Activated T-cell treated with anti-CD3 and anti-CD28 coated beads, Interleukin-2, amount 50 U/mL, for 4 hours (primary cell): ENCODE measurements at regions not wholly inside any gene's neighbourhood (a gene's known extent, or its start where the extent isn't known, plus 50 kb on each side); places are given as distances from the start of the nearest gene placed in this dataset.
A peak's percentile ranks its signal among the peaks of the same experiment; 100 is the strongest.

ENCODE experiments used
- ATAC-seq, 2 donors: fragments of 200-7000 bp; cut with Tn5 transposase; one replicate each; pipeline ENCODE4 v1.10.0; 2021
- DNase-seq: peaks from one replicate; pipeline ENCODE4 v3.0.0-alpha.2; 2020
- H3K27me3 Mint-ChIP-seq: one replicate; pipeline ENCODE4 v1.8.0; 2021; ENCODE audit warnings: low read depth, mixed read lengths
- H3K36me3 Mint-ChIP-seq: one replicate; pipeline ENCODE4 v1.8.0; 2022; ENCODE audit warnings: mixed read lengths; ENCODE audit not compliant: insufficient read depth
- H3K4me1 Mint-ChIP-seq: one replicate; pipeline ENCODE4 v1.8.0; 2021; ENCODE audit warnings: low read depth, mixed read lengths
- H3K4me3 Mint-ChIP-seq: one replicate; pipeline ENCODE4 v1.8.0; 2021; ENCODE audit warnings: mild to moderate bottlenecking, moderate library complexity, mixed read lengths
- H3K9me3 Mint-ChIP-seq: one replicate; pipeline ENCODE4 v1.8.0; 2021; ENCODE audit warnings: mixed read lengths

DNA sequence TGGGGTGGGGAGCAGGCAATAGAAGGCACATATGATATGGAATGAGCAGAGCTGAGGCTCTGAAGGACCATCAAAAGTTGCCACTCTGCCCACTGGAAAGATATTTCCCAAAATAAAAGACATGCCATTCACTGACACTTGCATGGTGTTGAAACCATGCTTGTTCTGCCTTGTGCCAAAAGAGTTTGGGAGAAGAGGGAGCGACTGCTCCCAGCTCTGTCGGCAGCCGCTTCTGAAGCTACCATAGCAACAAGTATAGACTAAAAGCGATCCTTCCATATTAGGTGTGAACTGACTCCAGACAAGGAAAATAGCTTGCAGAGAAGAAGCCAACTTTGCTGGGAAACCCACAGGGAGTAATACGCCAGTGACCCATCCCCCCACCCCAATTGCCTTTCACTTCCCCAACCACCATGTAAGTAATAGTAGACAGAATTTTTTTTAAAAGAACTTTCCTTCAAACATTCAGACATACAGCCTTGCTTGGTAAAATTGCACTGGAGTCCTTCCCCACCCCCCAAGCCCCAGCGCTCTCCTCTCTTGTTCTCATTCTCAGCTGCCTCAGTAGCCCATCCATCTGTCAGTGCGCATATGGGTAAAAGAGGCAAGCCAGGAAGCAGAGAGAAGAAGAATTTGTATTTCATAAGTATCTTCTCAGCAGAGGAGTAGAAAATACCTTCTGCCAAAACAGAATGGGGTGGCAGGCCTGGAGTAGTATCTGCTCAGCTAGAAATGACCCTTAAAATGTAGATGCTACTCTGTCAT lies 263.7 kb downstream of the OMA1 start:
- H3K4me3 Mint-ChIP-seq: no peak overlapping the region
- no peaks in the 10 kb centered on the region for H3K4me1 Mint-ChIP-seq
- no peaks in the 10 kb centered on the region for H3K9me3 Mint-ChIP-seq
- no peaks in the 10 kb centered on the region for H3K27me3 Mint-ChIP-seq
- DNase-seq: no peak
- ATAC-seq: no peak
- no peaks in the 10 kb centered on the region for H3K36me3 Mint-ChIP-seq

DNA sequence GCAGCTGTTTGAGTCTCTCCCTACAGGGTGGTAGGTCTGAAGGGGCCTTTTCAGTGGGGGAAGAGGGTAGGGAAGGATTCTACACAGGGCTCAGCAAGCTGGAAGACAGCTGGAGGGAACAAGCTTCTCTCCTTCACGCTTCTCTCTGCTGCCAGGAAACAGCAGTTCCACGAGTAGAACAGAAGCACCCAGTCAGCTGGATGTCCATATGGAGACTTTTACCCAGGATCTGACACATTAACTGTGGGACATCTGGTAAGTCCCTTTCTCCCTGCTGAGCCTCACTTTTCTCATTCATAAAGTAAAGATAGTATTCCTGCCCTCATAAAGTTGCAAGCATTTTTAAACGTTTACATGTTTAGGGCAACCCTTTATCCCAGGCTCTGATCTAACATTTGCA lies 280.3 kb downstream of the OMA1 start:
- Mint-ChIP-seq H3K4me3 (no peak overlapping the region), H3K9me3 (no peaks in the 10 kb centered on the region), H3K36me3 (no peaks in the 10 kb centered on the region)

DNA sequence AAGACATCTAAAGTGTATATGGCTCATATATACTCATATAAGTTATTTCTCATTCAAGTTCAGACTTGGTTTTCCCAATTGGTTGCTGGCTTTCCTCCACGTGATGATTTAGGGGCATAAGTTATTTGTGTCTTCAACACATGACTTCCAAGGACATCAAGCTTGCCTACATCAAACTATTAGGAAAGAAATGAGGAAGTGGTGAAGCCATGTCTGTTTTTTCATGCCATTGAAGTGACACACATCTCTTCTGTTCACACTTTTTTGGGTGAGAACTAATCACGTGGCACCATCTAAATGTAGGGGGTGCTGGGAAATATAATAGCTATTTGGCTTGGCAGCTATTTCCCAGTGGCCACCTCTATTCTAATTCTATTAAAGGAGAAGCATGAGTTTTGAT lies 282.1 kb downstream of the OMA1 start:
- Mint-ChIP-seq H3K4me3 (no peak overlapping the region), H3K36me3 (no peaks in the 10 kb centered on the region), H3K27me3 (no peaks in the 10 kb centered on the region), H3K4me1 (no peaks in the 10 kb centered on the region), H3K9me3 (no peaks in the 10 kb centered on the region)
- no peak for DNase-seq
- ATAC-seq: no peak

More for the DNA sequence above, 280.3 kb downstream of the OMA1 start:
- Mint-ChIP-seq H3K4me1 (no peaks in the 10 kb centered on the region), H3K27me3 (no peaks in the 10 kb centered on the region)
- ATAC-seq (no peak), DNase-seq (no peak)

DNA sequence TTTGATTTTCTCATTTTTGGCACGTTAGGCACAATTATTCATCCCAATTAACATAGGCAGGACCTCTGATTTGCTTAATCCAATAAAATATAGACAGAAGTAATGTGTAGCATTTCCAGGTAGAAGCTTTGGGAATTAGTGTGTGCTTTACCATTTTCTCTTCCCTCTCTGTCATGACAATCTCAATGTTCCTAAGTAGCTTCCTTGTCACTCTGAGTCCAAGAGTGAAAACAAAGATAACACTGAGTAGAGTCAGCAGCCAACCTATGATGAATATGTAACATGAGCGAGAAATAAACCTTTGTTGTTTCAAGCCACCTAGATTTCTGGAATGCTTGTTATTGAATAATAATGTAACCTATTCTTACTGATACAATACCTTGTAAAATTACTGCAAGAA lies 283.8 kb downstream of the OMA1 start:
- Mint-ChIP-seq H3K4me1 (no peaks in the 10 kb centered on the region), H3K27me3 (no peaks in the 10 kb centered on the region), H3K36me3 (no peaks in the 10 kb centered on the region), H3K4me3 (no peak overlapping the region), H3K9me3 (no peaks in the 10 kb centered on the region)
- DNase-seq (no peak), ATAC-seq (no peak)

DNA sequence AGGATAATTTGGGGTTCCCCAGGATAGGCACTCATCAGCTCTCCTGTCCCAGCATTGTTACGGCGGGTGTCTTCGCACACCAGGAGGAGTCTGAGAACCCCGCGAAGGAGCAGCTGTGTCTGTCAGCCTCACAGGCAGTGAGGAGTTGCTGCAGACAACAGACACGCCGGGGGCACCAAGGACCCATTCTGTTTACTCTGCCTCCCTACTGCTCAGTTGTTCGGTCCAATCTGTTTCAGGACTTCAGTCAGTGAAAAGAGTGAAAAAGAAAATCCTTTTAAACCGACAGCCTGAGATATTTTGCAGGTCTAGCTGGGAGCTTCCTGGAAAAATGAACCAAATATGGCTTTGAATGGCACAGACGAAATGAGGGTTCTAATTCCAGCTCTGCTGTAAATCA lies 288.4 kb downstream of the OMA1 start:
- H3K27me3 Mint-ChIP-seq: no peaks in the 10 kb centered on the region
- ATAC-seq (no peak), DNase-seq (no peak)
- H3K4me1 Mint-ChIP-seq: no peaks in the 10 kb centered on the region
- H3K9me3 Mint-ChIP-seq: peaks cover 4% of the 10 kb centered on the region
- no peaks in the 10 kb centered on the region for H3K36me3 Mint-ChIP-seq
- H3K4me3 Mint-ChIP-seq: no peak overlapping the region

DNA sequence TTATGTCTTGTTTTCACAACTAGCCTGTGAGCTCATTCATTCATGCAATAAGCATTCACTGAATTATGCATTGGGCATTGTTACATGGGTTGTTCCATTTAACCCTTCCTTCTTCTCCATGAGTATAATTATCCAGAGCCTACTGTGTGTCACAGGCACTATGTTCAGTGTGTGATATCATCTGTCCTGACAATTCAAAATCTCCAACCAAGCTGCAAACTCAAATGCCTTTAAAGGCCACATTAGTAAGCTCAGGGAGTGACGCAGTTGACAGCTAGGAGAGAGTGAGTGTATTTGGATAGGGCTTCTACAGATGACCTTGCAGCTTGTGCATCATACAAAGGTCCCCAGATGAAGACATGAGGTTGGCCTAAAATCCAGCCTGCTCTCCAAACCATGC lies 289.5 kb downstream of the OMA1 start:
- no peaks in the 10 kb centered on the region for H3K27me3 Mint-ChIP-seq
- no peaks in the 10 kb centered on the region for H3K4me1 Mint-ChIP-seq
- ATAC-seq (no peak), DNase-seq (no peak)
- peaks cover 4% of the 10 kb centered on the region for H3K9me3 Mint-ChIP-seq
- no peak overlapping the region for H3K4me3 Mint-ChIP-seq
- no peaks in the 10 kb centered on the region for H3K36me3 Mint-ChIP-seq

DNA sequence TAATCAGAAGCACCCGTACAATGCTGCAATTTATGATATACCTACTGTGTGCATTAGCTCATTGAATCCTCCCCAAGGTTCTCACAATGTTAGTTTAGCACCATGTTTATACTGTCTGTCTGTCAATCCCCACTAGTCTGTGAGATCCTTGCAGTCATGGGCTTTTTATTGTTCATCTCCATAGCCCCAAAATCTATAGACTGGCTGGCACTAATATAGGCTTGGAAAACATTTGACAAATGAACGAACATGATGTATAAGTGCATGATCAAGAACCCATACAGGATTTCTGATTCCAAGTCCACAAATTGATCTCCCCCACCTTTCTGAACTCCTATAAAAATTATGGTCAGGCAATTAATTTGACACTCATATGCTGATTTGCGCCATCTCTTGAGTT lies 290.0 kb downstream of the OMA1 start:
- peaks cover 1% of the 10 kb centered on the region for H3K27me3 Mint-ChIP-seq
- H3K9me3 Mint-ChIP-seq: peaks cover 4% of the 10 kb centered on the region
- no peak overlapping the region for H3K4me3 Mint-ChIP-seq
- DNase-seq: no peak
- H3K4me1 Mint-ChIP-seq: no peaks in the 10 kb centered on the region
- no peaks in the 10 kb centered on the region for H3K36me3 Mint-ChIP-seq
- ATAC-seq: no peak

DNA sequence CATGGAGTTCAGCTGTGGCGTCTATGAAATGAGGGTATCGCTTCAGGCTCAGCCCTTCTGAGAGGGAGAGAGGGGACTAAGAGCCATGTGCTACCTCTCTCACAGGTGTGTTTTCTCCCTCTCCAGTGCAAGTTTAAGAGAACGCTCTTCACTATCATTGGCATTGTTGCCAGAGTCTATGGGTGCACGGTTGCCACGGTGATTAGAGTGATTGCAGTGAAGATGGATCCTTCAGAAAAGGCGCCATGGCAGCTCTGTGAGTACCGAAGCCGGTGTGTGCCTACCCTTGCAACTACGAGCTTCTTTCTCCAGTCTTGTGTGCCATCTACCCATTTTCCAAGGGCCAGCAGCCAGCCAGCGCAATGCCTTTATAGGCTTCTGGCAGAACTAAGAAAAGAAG lies 290.5 kb downstream of the OMA1 start:
- Mint-ChIP-seq H3K9me3 (peaks cover 4% of the 10 kb centered on the region), H3K4me1 (no peaks in the 10 kb centered on the region), H3K36me3 (no peaks in the 10 kb centered on the region), H3K27me3 (peaks cover 6% of the 10 kb centered on the region), H3K4me3 (no peak overlapping the region)
- DNase-seq (no peak), ATAC-seq (no peak)

DNA sequence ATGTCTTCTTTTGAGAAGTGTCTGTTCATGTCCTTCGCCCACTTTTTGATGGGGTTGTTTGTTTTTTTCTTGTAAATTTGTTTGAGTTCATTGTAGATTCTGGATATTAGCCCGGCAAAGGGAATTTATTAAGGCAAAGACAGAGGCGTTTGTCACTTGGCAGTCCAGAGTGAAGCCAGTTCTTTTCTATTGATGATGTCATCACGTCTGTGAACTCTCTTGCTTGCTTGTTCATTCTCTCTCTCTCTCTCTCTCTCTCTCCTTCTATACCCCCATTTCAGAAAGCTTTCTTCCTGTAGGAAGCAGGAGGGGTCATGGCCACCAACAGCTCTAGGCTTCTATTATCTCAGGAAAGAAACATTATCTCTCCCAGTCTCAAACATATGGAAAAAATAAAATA lies 291.3 kb downstream of the OMA1 start:
- no peak overlapping the region for H3K4me3 Mint-ChIP-seq
- no peak for DNase-seq
- H3K9me3 Mint-ChIP-seq: peaks cover 4% of the 10 kb centered on the region
- H3K4me1 Mint-ChIP-seq: peaks cover 1% of the 10 kb centered on the region
- peaks cover 15% of the 10 kb centered on the region for H3K27me3 Mint-ChIP-seq
- ATAC-seq: no peak
- H3K36me3 Mint-ChIP-seq: no peaks in the 10 kb centered on the region

DNA sequence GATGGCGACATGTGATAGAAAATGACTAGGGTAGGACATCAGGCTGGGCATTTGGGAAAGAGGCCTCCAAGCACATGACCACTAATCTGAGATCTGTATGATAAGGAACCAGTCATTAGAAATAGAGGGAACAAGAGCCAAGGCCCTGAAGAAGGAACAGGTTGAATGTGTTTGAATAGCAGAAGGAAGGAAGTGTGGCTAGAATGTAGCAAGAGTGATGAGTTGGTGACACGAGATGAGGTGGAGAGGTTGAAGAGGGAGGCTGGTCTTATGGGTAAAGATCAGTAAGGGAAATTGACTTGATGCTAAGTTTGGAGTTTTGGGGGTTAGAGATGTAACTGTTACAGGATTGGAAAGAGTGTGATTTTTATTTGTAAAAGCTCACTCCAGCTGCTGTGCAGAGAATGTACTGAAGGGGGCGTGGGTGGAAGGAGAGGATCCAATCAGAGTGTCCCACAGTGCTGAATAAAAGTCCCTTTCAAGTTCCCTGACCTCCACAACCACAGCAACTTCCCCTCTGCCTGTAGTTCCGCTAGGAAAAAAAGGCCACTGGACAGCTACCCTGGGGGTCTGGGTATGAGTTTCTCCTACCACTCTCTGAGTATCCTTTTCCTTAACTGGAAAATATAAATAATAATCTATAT lies 295.0 kb downstream of the OMA1 start:
- Mint-ChIP-seq H3K27me3 (peaks cover 37% of the 10 kb centered on the region), H3K4me3 (no peak overlapping the region), H3K36me3 (no peaks in the 10 kb centered on the region), H3K9me3 (peaks cover 4% of the 10 kb centered on the region), H3K4me1 (peaks cover 6% of the 10 kb centered on the region)
- ATAC-seq (no peak), DNase-seq (no peak)

DNA sequence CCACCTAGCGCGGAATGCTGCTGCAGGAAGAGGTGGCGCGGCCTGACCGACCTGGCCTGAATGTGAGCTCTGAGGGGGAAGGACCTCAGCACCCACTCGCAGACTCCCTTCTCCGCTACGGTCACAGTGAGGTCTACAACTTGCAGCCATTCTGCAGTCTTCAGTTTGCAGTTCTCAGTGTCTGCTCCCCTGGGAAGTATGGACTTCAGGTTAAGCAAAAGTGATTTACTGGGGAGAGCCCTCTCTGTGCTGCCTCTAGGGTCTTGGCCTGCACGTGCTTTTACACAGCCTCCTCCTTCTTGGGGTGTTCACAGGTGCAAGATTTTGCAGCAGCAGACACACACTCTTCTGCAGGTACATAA lies 296.0 kb downstream of the OMA1 start:
- Mint-ChIP-seq H3K27me3 (peaks cover 40% of the 10 kb centered on the region), H3K9me3 (peaks cover 4% of the 10 kb centered on the region), H3K36me3 (no peaks in the 10 kb centered on the region), H3K4me3 (no peak overlapping the region), H3K4me1 (peaks cover 6% of the 10 kb centered on the region)
- no peak for DNase-seq
- ATAC-seq: peak in 1 of 2 donors; percentile 24

DNA sequence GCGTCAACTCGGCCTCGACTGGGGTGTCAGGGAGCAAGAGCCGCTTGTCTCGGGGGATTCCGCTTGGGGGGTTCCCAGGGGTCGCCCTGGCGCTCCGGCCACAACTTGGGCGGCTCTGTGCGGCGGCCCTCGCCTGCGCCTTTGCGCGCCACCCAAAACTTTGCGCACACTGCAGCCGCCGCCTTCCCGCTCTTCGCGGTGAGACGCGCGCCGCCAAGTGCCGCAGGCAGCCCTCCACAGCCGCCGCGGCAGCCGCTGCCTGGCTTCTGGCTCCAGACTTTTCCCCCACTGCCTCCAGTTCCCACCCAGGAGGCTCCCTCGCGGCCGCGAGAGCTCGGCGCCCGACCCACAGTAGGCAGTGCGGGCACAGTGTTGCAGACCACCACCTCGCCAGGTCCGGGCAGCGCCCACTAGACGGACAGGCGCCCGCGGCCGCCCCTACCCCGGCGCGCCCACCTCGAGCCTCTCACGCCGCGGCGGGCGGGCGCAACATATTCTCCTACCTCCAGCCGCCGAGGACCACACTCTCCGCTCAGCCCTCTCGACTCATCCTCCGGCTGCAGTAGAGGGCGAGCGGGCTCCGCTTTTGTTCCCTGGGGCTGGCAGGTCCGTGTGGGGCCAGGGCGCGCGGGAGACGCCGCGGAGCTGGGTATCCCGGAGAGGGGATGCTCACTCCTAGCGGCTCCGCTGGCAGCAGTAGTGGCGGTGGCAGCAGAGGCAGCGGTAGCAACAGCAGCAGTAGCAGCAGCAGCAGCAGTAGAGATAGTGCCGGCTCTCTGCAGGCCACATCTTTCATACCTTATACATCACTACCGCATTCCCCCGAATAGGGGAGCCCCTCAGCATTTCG lies 296.6 kb downstream of the OMA1 start:
- H3K27me3 Mint-ChIP-seq: peaks cover 40% of the 10 kb centered on the region
- peak; percentile 43 to 63 for ATAC-seq
- H3K9me3 Mint-ChIP-seq: no peaks in the 10 kb centered on the region
- no peak for DNase-seq
- H3K36me3 Mint-ChIP-seq: no peaks in the 10 kb centered on the region
- H3K4me3 Mint-ChIP-seq: no peak overlapping the region
- H3K4me1 Mint-ChIP-seq: peaks cover 6% of the 10 kb centered on the region

DNA sequence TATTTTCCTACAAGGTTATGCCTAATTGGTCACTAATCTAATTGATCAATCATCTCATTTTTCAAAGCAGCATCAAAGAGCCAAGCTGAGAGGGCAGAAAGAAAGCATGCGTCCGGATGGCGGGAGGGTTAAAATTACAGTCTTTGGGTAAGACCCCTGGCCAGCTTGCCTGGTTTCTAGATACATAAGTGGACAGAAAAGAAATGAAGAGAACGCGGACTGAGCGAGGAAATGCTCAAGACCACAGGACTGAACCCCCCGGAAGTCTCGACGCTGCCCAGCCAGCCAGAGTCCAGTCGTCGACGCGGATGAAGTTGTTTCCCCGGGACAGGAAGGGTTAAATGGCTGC lies 297.2 kb downstream of the OMA1 start:
- no peak overlapping the region for H3K4me3 Mint-ChIP-seq
- no peaks in the 10 kb centered on the region for H3K9me3 Mint-ChIP-seq
- DNase-seq (no peak), ATAC-seq (no peak)
- peaks cover 6% of the 10 kb centered on the region for H3K4me1 Mint-ChIP-seq
- H3K27me3 Mint-ChIP-seq: peaks cover 40% of the 10 kb centered on the region
- H3K36me3 Mint-ChIP-seq: no peaks in the 10 kb centered on the region

DNA sequence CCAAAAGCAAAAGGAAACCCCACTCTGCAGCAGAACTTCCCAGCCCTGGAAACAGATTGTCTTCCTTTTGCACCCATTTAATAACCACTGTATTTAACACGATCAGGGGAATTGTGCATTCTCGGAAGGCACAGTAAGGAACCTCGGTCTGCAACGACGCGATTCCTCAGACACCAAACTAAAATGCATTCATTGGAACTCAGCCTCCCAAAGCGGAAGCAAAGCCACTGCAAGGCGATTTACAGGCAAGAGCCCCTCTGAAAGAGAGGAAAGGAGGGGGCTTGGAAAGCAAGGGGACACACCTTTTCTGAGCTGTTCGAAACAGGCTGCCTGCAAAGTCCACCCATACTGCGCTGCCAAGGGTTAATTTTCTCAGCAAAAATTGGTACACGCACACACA lies 297.7 kb downstream of the OMA1 start:
- Mint-ChIP-seq H3K27me3 (peaks cover 40% of the 10 kb centered on the region), H3K4me1 (peaks cover 6% of the 10 kb centered on the region), H3K36me3 (no peaks in the 10 kb centered on the region), H3K9me3 (no peaks in the 10 kb centered on the region), H3K4me3 (no peak overlapping the region)
- no peak for DNase-seq
- ATAC-seq: no peak

DNA sequence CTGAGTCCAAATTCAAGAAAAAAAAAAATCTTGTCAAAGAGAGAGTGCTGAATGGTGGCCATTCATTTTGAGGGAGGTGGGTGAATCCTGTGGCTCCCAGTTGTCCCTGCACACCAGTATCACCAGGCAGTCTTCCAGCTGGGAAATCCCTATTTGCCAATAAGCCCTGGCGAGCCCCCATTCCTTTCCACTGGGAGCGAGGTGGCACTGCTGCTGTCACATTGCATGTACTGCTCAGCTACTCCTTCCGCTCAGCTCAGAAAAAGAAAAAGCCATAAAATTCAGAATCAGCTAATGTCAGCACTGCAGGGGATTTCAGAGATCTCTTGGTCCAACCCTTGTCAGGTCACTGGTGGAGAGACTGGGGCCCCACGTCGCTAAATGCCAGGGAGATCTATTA lies 298.5 kb downstream of the OMA1 start:
- no peaks in the 10 kb centered on the region for H3K9me3 Mint-ChIP-seq
- no peak for ATAC-seq
- no peaks in the 10 kb centered on the region for H3K36me3 Mint-ChIP-seq
- peaks cover 40% of the 10 kb centered on the region for H3K27me3 Mint-ChIP-seq
- no peak for DNase-seq
- peaks cover 6% of the 10 kb centered on the region for H3K4me1 Mint-ChIP-seq
- H3K4me3 Mint-ChIP-seq: no peak overlapping the region
